ENCODE measurements at regions not wholly inside any gene's neighbourhood (a gene's known extent, or its start where the extent isn't known, plus 50 kb on each side); places are given as distances from the start of the nearest gene placed in this dataset.
"Not testable (repeated sequence)": the region's sequence is repeated elsewhere in the genome, so short reads cannot be mapped to it uniquely, and the experiment has no call there.

DNA sequence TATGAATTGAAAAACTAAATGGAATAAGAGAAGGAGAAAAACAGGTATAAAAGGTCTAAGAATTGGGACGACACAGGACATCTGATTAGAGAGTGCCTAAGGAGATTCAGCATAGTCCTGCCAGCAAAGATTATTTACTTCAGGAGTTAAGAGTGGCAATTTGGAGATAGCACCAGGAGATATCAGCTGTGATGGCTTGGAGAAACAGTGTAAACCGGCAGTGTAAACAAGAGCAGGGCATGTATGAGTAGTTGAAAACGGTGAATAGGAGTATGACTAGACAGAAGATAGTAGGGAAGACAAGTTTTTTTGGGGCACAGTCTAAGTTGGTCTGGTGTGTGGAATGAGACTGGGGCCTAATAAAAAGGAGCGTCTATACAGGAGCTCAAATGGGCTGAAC is 924.9 kb downstream of the QKI start:
- not testable (repeated sequence) for H3K4me1 ChIP-seq (ENCODE audit: control insufficient read depth in 1 of 2, insufficient read depth in 2 of 2, low read length in 2 of 2); H3K27ac ChIP-seq (ENCODE audit: low read depth, low read length); H3K4me3 ChIP-seq (ENCODE audit: low read depth in 1 of 2, low read length in 2 of 2); H3K36me3 ChIP-seq (ENCODE audit: control insufficient read depth in 1 of 2, insufficient read depth in 2 of 2, low read length in 2 of 2); H3K9ac ChIP-seq (ENCODE audit: low read depth in 1 of 2, low read length in 2 of 2); H3K27me3 ChIP-seq (ENCODE audit: control insufficient read depth in 1 of 2, insufficient read depth in 2 of 2, low read length in 2 of 2)
- peaks cover 0 to 16% of the 10 kb centered on the region in 2 donors for H3K9me3 ChIP-seq (ENCODE audit: control insufficient read depth in 1 of 2, low read length in 2 of 2)

DNA sequence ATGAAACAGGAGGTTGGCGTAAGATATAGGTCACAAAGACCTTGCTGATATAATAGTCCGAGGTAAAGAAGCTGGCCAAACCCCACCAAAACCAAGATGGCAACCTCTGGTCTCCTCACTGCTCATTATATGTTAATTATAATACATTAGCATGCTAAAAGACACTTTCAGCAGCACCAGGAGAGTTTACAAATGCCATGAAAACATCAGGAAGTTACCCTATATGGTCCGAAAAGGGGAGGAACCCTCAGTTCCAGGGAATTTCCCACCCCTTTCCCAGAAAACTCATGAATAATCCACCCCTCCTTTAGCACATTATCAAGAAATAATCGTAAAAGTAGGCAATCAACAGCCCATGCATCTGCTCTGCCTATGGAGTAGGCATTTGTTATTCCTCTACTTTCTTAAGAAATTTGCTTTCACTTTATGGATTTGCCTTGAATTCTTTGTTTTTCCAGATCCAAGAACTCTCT is 923.4 kb downstream of the QKI start:
- Histone ChIP-seq H3K4me3 (ENCODE audit: low read depth in 1 of 2, low read length in 2 of 2) (no peak overlapping the region), H3K36me3 (ENCODE audit: control insufficient read depth in 1 of 2, insufficient read depth in 2 of 2, low read length in 2 of 2) (no peaks in the 10 kb centered on the region), H3K9me3 (ENCODE audit: control insufficient read depth in 1 of 2, low read length in 2 of 2) (peaks cover 0 to 16% of the 10 kb centered on the region in 2 donors), H3K4me1 (ENCODE audit: control insufficient read depth in 1 of 2, insufficient read depth in 2 of 2, low read length in 2 of 2) (no peaks in the 10 kb centered on the region), H3K9ac (ENCODE audit: low read depth in 1 of 2, low read length in 2 of 2) (no peak overlapping the region), H3K27ac (ENCODE audit: low read depth, low read length) (no peak overlapping the region), H3K27me3 (ENCODE audit: control insufficient read depth in 1 of 2, insufficient read depth in 2 of 2, low read length in 2 of 2) (no peaks in the 10 kb centered on the region)

DNA sequence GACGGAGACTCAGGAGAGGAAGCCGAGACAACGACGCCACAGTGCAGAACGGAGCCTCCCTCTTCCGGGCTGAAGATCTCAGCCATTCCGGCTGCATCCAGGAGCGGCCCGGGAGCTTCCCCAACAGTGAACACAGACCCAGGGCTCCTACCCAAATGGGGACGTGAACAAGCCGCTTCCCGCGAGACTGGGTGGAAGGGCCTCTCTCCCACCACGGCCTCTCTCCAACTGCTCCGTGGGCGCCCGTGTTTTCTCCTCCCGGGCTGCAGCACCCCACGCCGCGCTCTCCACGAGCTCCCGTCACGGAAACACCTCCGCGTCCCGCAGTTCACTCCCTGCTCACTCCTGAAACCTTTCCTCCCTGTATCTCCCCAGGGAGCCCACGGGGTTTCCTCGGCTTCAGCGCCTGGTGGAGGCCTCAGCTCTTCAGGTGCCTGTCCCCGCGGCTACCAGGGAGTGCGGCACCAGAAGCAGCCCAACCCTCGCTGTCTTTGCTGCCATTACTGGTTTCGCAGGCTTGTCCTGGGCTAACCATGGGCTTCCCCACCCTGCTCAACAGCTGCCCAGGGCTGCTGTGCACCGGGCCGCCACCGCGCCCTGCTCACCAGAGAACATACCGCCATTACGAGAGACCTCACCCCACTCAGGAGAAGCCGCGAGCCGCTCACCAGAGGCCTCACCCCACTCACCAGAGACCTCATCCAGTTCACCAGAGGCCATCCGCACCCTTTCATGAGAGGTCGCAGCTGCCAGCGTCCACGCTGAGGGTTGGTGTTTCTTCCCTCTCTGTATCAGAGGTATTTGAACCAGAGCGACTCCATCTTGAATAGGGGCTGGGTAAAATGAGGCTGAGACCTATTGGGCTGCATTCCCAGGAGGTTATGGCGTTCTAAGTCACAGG is 922.8 kb downstream of the QKI start:
- H3K27me3 ChIP-seq (ENCODE audit: control insufficient read depth in 1 of 2, insufficient read depth in 2 of 2, low read length in 2 of 2) = no peaks in the 10 kb centered on the region
- H3K4me3 ChIP-seq (ENCODE audit: low read depth in 1 of 2, low read length in 2 of 2) = no peak overlapping the region
- H3K9ac ChIP-seq (ENCODE audit: low read depth in 1 of 2, low read length in 2 of 2) = no peak overlapping the region
- H3K36me3 ChIP-seq (ENCODE audit: control insufficient read depth in 1 of 2, insufficient read depth in 2 of 2, low read length in 2 of 2) = no peaks in the 10 kb centered on the region
- peaks cover 0 to 16% of the 10 kb centered on the region in 2 donors for H3K9me3 ChIP-seq (ENCODE audit: control insufficient read depth in 1 of 2, low read length in 2 of 2)
- no peaks in the 10 kb centered on the region for H3K4me1 ChIP-seq (ENCODE audit: control insufficient read depth in 1 of 2, insufficient read depth in 2 of 2, low read length in 2 of 2)
- no peak overlapping the region for H3K27ac ChIP-seq (ENCODE audit: low read depth, low read length)

DNA sequence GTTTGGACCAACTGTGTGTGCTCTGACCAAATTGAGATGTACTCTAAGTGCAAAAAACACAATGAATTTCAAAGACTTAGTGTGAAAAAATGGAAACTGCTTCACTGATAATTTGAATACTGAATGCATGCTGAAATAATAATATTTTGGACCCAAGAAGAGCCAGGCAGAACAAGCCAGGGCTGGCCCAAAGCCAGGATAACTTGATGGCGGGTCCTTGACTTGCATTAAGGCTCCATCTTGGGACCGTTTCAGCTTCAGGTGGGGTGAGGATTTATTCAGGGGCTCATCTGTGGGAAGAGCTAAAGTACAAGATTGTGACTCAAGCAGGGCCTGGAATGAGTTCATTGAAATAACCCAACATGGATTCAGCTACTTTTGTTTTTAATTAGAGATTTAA is 921.9 kb downstream of the QKI start:
- Histone ChIP-seq H3K27me3 (ENCODE audit: control insufficient read depth in 1 of 2, insufficient read depth in 2 of 2, low read length in 2 of 2) (no peaks in the 10 kb centered on the region), H3K4me3 (ENCODE audit: low read depth in 1 of 2, low read length in 2 of 2) (no peak overlapping the region), H3K27ac (ENCODE audit: low read depth, low read length) (no peak overlapping the region), H3K9me3 (ENCODE audit: control insufficient read depth in 1 of 2, low read length in 2 of 2) (peaks cover 0 to 16% of the 10 kb centered on the region in 2 donors), H3K36me3 (ENCODE audit: control insufficient read depth in 1 of 2, insufficient read depth in 2 of 2, low read length in 2 of 2) (no peaks in the 10 kb centered on the region), H3K4me1 (ENCODE audit: control insufficient read depth in 1 of 2, insufficient read depth in 2 of 2, low read length in 2 of 2) (no peaks in the 10 kb centered on the region), H3K9ac (ENCODE audit: low read depth in 1 of 2, low read length in 2 of 2) (no peak overlapping the region)

DNA sequence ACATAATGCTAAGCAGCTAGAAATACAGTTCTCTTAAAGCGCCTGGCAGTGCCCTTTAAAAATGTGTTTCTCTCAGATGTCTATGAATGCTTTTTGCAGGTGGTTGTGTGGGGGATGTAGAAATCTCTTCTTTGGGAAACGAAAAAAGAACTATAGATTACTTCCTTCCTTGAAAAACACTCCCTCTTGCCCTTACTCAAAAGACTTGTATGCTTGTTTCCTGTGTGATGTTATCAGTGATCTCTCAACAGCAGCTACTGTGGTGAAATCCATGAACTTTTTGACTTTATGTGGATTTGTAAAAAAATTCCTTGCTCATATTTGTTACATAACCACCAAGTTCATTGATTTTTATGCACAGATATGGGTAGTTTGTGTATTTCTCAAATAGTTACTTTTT is 916.5 kb downstream of the QKI start:
- peaks cover 3 to 8% of the 10 kb centered on the region in 2 donors for H3K9me3 ChIP-seq (ENCODE audit: control insufficient read depth in 1 of 2, low read length in 2 of 2)
- no peak overlapping the region for H3K27ac ChIP-seq (ENCODE audit: low read depth, low read length)
- H3K36me3 ChIP-seq (ENCODE audit: control insufficient read depth in 1 of 2, insufficient read depth in 2 of 2, low read length in 2 of 2) = no peaks in the 10 kb centered on the region
- H3K9ac ChIP-seq (ENCODE audit: low read depth in 1 of 2, low read length in 2 of 2) = no peak overlapping the region
- no peak overlapping the region for H3K4me3 ChIP-seq (ENCODE audit: low read depth in 1 of 2, low read length in 2 of 2)
- no peaks in the 10 kb centered on the region for H3K4me1 ChIP-seq (ENCODE audit: control insufficient read depth in 1 of 2, insufficient read depth in 2 of 2, low read length in 2 of 2)
- no peaks in the 10 kb centered on the region for H3K27me3 ChIP-seq (ENCODE audit: control insufficient read depth in 1 of 2, insufficient read depth in 2 of 2, low read length in 2 of 2)

DNA sequence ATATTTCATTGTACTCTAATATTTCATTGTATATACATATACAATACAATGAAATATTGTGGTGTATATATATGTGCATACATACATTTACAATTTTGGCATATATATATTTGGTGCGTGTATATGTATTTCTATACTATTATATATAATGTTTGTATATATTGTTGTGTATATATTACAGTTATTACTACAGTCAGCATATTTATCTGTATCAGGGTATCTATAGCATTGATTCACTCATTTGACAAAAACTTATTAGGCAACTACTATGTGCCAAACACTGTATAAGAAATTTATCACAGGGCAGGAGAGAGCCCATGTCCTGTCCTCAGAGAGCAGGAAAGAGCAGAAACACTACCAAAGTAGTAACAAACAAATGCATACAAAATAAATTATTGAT is 910.6 kb downstream of the QKI start:
- no peaks in the 10 kb centered on the region for H3K27me3 ChIP-seq (ENCODE audit: control insufficient read depth in 1 of 2, insufficient read depth in 2 of 2, low read length in 2 of 2)
- H3K4me1 ChIP-seq (ENCODE audit: control insufficient read depth in 1 of 2, insufficient read depth in 2 of 2, low read length in 2 of 2) = no peaks in the 10 kb centered on the region
- H3K9ac ChIP-seq (ENCODE audit: low read depth in 1 of 2, low read length in 2 of 2) = no peak overlapping the region
- no peak overlapping the region for H3K4me3 ChIP-seq (ENCODE audit: low read depth in 1 of 2, low read length in 2 of 2)
- H3K27ac ChIP-seq (ENCODE audit: low read depth, low read length) = no peak overlapping the region
- H3K36me3 ChIP-seq (ENCODE audit: control insufficient read depth in 1 of 2, insufficient read depth in 2 of 2, low read length in 2 of 2) = no peaks in the 10 kb centered on the region
- peaks cover 8% of the 10 kb centered on the region in 2 donors for H3K9me3 ChIP-seq (ENCODE audit: control insufficient read depth in 1 of 2, low read length in 2 of 2)

DNA sequence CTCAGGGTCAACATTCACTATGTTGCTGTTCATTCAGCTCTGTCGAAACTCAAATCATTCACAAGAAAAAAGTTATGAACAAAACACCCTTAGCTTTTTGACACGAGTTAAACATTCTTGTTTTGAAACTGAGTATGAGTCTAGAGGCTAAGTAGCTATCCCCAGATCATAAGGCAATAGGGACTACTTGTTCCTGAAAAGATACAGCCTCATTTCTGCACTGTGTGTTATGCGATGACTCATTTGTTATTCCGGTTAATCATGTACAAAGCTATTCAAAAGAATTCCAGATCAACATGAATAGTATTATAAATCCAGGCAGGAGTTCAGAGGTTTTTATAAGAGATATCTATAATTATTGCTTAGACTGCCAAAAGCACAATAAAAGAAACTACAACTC is 908.0 kb downstream of the QKI start:
- H3K9me3 ChIP-seq (ENCODE audit: control insufficient read depth in 1 of 2, low read length in 2 of 2) = peaks cover 4 to 13% of the 10 kb centered on the region in 2 donors
- no peak overlapping the region for H3K9ac ChIP-seq (ENCODE audit: low read depth in 1 of 2, low read length in 2 of 2)

DNA sequence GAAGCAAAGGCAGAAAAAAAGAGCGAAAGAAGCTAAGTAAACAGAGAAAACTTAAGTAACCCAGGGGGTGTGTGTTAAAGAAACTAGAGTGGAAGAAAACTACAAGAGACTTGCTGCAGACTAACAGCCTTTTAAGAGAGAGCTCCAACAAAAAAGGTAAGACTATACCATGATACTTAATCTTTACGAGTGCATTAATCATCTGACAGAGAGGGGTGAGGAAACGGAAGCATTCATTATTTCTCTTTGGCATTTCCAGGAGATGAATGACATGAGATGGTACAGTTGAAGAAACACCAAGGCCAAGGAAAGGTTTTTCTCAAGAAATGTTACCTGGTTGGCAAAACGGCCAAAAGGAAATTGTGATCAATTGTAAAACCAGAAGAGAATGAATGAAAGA is 906.8 kb downstream of the QKI start:
- Histone ChIP-seq H3K4me3 (ENCODE audit: low read depth in 1 of 2, low read length in 2 of 2) (no peak overlapping the region), H3K4me1 (ENCODE audit: control insufficient read depth in 1 of 2, insufficient read depth in 2 of 2, low read length in 2 of 2) (no peaks in the 10 kb centered on the region), H3K36me3 (ENCODE audit: control insufficient read depth in 1 of 2, insufficient read depth in 2 of 2, low read length in 2 of 2) (no peaks in the 10 kb centered on the region), H3K9me3 (ENCODE audit: control insufficient read depth in 1 of 2, low read length in 2 of 2) (peaks cover under 1 to 10% of the 10 kb centered on the region in 2 donors), H3K9ac (ENCODE audit: low read depth in 1 of 2, low read length in 2 of 2) (no peak overlapping the region), H3K27ac (ENCODE audit: low read depth, low read length) (no peak overlapping the region), H3K27me3 (ENCODE audit: control insufficient read depth in 1 of 2, insufficient read depth in 2 of 2, low read length in 2 of 2) (no peaks in the 10 kb centered on the region)

More for the DNA sequence above, 908.0 kb downstream of the QKI start:
- no peaks in the 10 kb centered on the region for H3K4me1 ChIP-seq (ENCODE audit: control insufficient read depth in 1 of 2, insufficient read depth in 2 of 2, low read length in 2 of 2)
- H3K4me3 ChIP-seq (ENCODE audit: low read depth in 1 of 2, low read length in 2 of 2) = no peak overlapping the region
- H3K36me3 ChIP-seq (ENCODE audit: control insufficient read depth in 1 of 2, insufficient read depth in 2 of 2, low read length in 2 of 2) = no peaks in the 10 kb centered on the region
- H3K27me3 ChIP-seq (ENCODE audit: control insufficient read depth in 1 of 2, insufficient read depth in 2 of 2, low read length in 2 of 2) = no peaks in the 10 kb centered on the region
- no peak overlapping the region for H3K27ac ChIP-seq (ENCODE audit: low read depth, low read length)

DNA sequence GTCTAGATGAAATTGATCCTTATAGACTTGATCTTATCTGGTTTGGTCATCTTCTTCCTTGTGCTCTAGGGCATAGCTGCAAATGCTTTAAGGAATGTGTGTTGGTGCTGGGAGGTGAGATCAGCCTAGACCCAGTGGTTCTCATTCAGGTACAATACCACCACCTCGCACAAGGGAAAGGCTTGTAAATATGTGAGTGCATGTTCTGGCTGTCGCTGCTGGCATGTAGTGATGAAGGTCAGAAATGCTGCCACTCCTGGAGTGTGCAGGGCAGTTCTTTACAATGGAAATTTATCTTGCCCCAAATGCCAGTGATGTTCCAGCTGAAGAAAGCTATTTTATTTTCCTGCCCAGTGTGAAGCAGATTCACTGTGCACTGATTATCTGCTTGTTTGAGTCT is 900.9 kb downstream of the QKI start:
- H3K4me3 ChIP-seq (ENCODE audit: low read depth in 1 of 2, low read length in 2 of 2) = no peak overlapping the region
- H3K27me3 ChIP-seq (ENCODE audit: control insufficient read depth in 1 of 2, insufficient read depth in 2 of 2, low read length in 2 of 2) = no peaks in the 10 kb centered on the region
- H3K9me3 ChIP-seq (ENCODE audit: control insufficient read depth in 1 of 2, low read length in 2 of 2) = peaks cover 4 to 11% of the 10 kb centered on the region in 2 donors
- H3K36me3 ChIP-seq (ENCODE audit: control insufficient read depth in 1 of 2, insufficient read depth in 2 of 2, low read length in 2 of 2) = no peaks in the 10 kb centered on the region
- no peaks in the 10 kb centered on the region for H3K4me1 ChIP-seq (ENCODE audit: control insufficient read depth in 1 of 2, insufficient read depth in 2 of 2, low read length in 2 of 2)
- no peak overlapping the region for H3K9ac ChIP-seq (ENCODE audit: low read depth in 1 of 2, low read length in 2 of 2)
- no peak overlapping the region for H3K27ac ChIP-seq (ENCODE audit: low read depth, low read length)

DNA sequence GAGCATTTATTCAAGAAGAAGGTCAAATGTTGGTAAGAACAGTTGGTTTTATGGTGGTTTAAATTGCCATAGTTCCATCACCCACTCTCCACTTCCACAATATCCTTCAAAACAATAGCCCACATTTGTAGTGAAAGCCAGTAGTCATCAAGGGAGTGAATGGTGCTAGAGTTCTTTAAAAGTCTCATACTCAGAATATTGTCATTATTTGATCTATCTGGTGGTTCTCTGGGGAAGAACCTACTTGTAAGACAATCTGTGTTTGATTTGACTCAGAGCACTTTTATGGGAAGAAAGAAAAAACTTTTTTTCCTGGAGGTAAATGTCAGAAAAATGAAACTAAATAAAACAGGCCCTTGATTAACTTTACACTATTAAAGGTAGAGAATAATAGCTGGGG is 893.8 kb downstream of the QKI start:
- Histone ChIP-seq H3K9me3 (ENCODE audit: control insufficient read depth in 1 of 2, low read length in 2 of 2) (peaks cover 8 to 13% of the 10 kb centered on the region in 2 donors), H3K27me3 (ENCODE audit: control insufficient read depth in 1 of 2, insufficient read depth in 2 of 2, low read length in 2 of 2) (no peaks in the 10 kb centered on the region), H3K36me3 (ENCODE audit: control insufficient read depth in 1 of 2, insufficient read depth in 2 of 2, low read length in 2 of 2) (no peaks in the 10 kb centered on the region), H3K4me3 (ENCODE audit: low read depth in 1 of 2, low read length in 2 of 2) (no peak overlapping the region), H3K27ac (ENCODE audit: low read depth, low read length) (no peak overlapping the region), H3K4me1 (ENCODE audit: control insufficient read depth in 1 of 2, insufficient read depth in 2 of 2, low read length in 2 of 2) (no peaks in the 10 kb centered on the region), H3K9ac (ENCODE audit: low read depth in 1 of 2, low read length in 2 of 2) (no peak overlapping the region)
